Loucy (cell line): ENCODE measurements at regions not wholly inside any gene's neighbourhood (a gene's known extent, or its start where the extent isn't known, plus 50 kb on each side); places are given as distances from the start of the nearest gene placed in this dataset.
A peak's percentile ranks its signal among the peaks of the same experiment; 100 is the strongest.

Experiments
- H2AFZ ChIP-seq: fragments of 200-600 bp; sonication (generic); 2 replicates; pipeline ENCODE4 v1.6.0; 2016; ENCODE audit warnings: antibody characterized with exemption, mild to moderate bottlenecking, low read length, moderate library complexity
- H3F3A ChIP-seq: fragments of 200-600 bp; 2 replicates; pipeline ENCODE4 v1.6.0; 2016; ENCODE audit warnings: antibody characterized with exemption, low read depth, mild to moderate bottlenecking
- H3K27me3 ChIP-seq: fragments of 200-600 bp; sonication (generic); 2 replicates; pipeline ENCODE4 v1.6.1; 2014; ENCODE audit warnings: low read length, mild to moderate bottlenecking; ENCODE audit not compliant: insufficient read depth, poor library complexity, severe bottlenecking
- H3K36me3 ChIP-seq: fragments of 200-600 bp; sonication (generic); 2 replicates; pipeline ENCODE4 v1.6.1; 2016; ENCODE audit warnings: low read length; ENCODE audit not compliant: insufficient read depth
- H3K4me1 ChIP-seq: fragments of 200-600 bp; sonication (generic); 2 replicates; pipeline ENCODE4 v1.5.1; 2014; ENCODE audit warnings: low read length, mild to moderate bottlenecking; ENCODE audit not compliant: insufficient read depth, poor library complexity, severe bottlenecking
- H3K4me2 ChIP-seq: fragments of 200-600 bp; sonication (generic); 2 replicates; pipeline ENCODE4 v1.6.0; 2014; ENCODE audit warnings: antibody characterized with exemption, low read length, low read depth, mild to moderate bottlenecking; ENCODE audit not compliant: poor library complexity, severe bottlenecking
- H3K4me3 ChIP-seq: fragments of 200-600 bp; sonication (generic); 2 replicates; pipeline ENCODE4 v1.5.1; 2014; ENCODE audit warnings: low read length, mild to moderate bottlenecking, mixed read lengths; ENCODE audit not compliant: poor library complexity, severe bottlenecking
- H3K79me2 ChIP-seq: fragments of 200-600 bp; sonication (generic); 2 replicates; pipeline ENCODE4 v1.6.1; 2014; ENCODE audit warnings: low read length; ENCODE audit not compliant: insufficient read depth
- H3K9ac ChIP-seq: fragments of 200-600 bp; sonication (generic); 2 replicates; pipeline ENCODE4 v1.6.0; 2014; ENCODE audit warnings: mild to moderate bottlenecking, low read depth, low read length, moderate library complexity; ENCODE audit not compliant: poor library complexity, severe bottlenecking
- H3K9me2 ChIP-seq: fragments of 200-600 bp; sonication (generic); replicated peaks from 2 replicates; pipeline ENCODE4 v1.6.1; 2016; ENCODE audit warnings: low read depth, low read length, mixed read lengths
- H3K9me3 ChIP-seq: fragments of 200-600 bp; sonication (generic); 2 replicates; pipeline ENCODE4 v1.6.1; 2014; ENCODE audit warnings: mild to moderate bottlenecking, antibody characterized with exemption, low read length, low read depth; ENCODE audit not compliant: insufficient read depth
- H4K20me1 ChIP-seq: fragments of 200-600 bp; sonication (generic); 2 replicates; pipeline ENCODE4 v1.6.0; 2014; ENCODE audit warnings: antibody characterized with exemption, low read length, mild to moderate bottlenecking; ENCODE audit not compliant: insufficient read depth, poor library complexity, severe bottlenecking
- CTCF ChIP-seq: fragments of 200-600 bp; sonication (generic); conservative IDR thresholded peaks from 2 replicates; pipeline ENCODE4 v1.5.1; 2014; ENCODE audit warnings: mild to moderate bottlenecking, antibody characterized with exemption, low read length
- EZH2phosphoT487 ChIP-seq: fragments of 200-600 bp; IDR thresholded peaks from 2 replicates; pipeline ENCODE4 v1.6.1; 2018; ENCODE audit warnings: antibody characterized with exemption, mild to moderate bottlenecking, moderate library complexity, borderline replicate concordance

DNA sequence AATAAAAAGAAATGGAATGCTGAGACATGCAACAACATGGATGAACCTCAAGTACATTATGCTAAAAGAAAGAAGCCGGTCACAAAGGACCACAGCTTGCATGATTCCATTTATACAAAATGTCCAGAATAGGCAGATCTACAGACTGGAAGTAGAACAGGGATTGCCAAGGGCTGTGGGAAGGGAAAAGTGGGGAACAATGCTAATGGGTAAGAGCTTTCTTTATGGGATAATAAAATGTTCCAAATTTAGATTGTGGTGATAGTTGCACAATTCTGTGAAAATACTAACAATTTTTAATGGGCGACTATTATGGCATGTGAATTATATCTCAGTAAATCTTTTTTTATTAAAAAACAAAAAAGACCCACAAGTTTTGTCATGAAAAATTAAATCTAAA is 106.2 kb downstream of the TMCO5A start:
- H3K4me2 ChIP-seq, result no peak overlapping the region
- H3K4me1 ChIP-seq, result peaks cover 31% of the 10 kb centered on the region
- H3K27me3 ChIP-seq, result no peaks in the 10 kb centered on the region
- no peaks in the 10 kb centered on the region for H3K36me3 ChIP-seq
- no peak for TF ChIP-seq EZH2phosphoT487
- no peak for TF ChIP-seq CTCF
- no peak overlapping the region for H3K4me3 ChIP-seq
- no peaks in the 10 kb centered on the region for H3F3A ChIP-seq
- no peaks in the 10 kb centered on the region for H3K9me2 ChIP-seq
- no peaks in the 10 kb centered on the region for H3K9me3 ChIP-seq
- no peaks in the 10 kb centered on the region for H3K79me2 ChIP-seq
- H2AFZ ChIP-seq, result no peak overlapping the region
- H4K20me1 ChIP-seq, result no peaks in the 10 kb centered on the region
- H3K9ac ChIP-seq, result no peak overlapping the region

DNA sequence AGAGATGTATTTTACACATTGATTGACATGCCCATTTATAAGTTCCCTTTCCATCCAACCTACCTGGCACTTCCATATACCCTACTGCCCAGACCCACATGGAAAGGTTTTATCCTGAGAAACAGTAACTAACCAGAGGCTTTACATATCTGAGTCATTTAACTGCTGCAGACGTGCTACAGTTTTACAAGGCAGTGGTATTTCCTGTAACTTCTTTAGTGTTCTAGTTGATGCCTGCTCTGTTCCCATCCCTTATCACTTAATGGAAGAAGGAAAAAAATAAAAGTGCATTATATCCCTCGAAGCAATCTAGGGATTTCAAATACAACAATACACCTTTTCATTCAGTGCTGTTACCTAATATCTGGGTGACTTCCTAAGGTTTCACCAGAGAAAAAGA is 107.1 kb downstream of the TMCO5A start:
- H3K9me2 ChIP-seq, result no peaks in the 10 kb centered on the region
- peaks cover 31% of the 10 kb centered on the region for H3K4me1 ChIP-seq
- H2AFZ ChIP-seq, result no peak overlapping the region

GRCh38 chr15:38042211-38042610 is 107.8 kb downstream of the TMCO5A start:
- no peaks in the 10 kb centered on the region for H3F3A ChIP-seq
- no peaks in the 10 kb centered on the region for H4K20me1 ChIP-seq
- peaks cover 31% of the 10 kb centered on the region for H3K4me1 ChIP-seq
- H3K4me2 ChIP-seq, result peak overlapping the region; percentile 65
- no peaks in the 10 kb centered on the region for H3K27me3 ChIP-seq
- TF ChIP-seq EZH2phosphoT487 (no peak), CTCF (no peak)
- H3K9me2 ChIP-seq, result no peaks in the 10 kb centered on the region
- H2AFZ ChIP-seq, result peak overlapping the region; percentile 72; the same call in 1 of the 2 replicates
- no peaks in the 10 kb centered on the region for H3K36me3 ChIP-seq
- peak overlapping the region; percentile 2 for H3K9ac ChIP-seq
- H3K4me3 ChIP-seq, result no peak overlapping the region
- no peaks in the 10 kb centered on the region for H3K79me2 ChIP-seq
- H3K9me3 ChIP-seq, result no peaks in the 10 kb centered on the region

More for the DNA sequence above, 107.1 kb downstream of the TMCO5A start:
- no peaks in the 10 kb centered on the region for H3K36me3 ChIP-seq
- H3K9ac ChIP-seq, result peak overlapping the region; percentile 2
- H4K20me1 ChIP-seq, result no peaks in the 10 kb centered on the region
- no peaks in the 10 kb centered on the region for H3F3A ChIP-seq
- no peaks in the 10 kb centered on the region for H3K27me3 ChIP-seq
- no peaks in the 10 kb centered on the region for H3K9me3 ChIP-seq
- H3K79me2 ChIP-seq, result no peaks in the 10 kb centered on the region
- TF ChIP-seq CTCF, result no peak
- TF ChIP-seq EZH2phosphoT487, result no peak
- peak overlapping the region; percentile 65 for H3K4me2 ChIP-seq
- H3K4me3 ChIP-seq, result peak overlapping the region; percentile 16
